OCI-M1 (cell line): ENCODE measurements at regions not wholly inside any gene's neighbourhood (a gene's known extent, or its start where the extent isn't known, plus 50 kb on each side); places are given as distances from the start of the nearest gene placed in this dataset.

Source experiments
- DNase-seq: peaks from one replicate; lab custom pipeline; 2025; lab: John Stamatoyannopoulos, UW

DNA sequence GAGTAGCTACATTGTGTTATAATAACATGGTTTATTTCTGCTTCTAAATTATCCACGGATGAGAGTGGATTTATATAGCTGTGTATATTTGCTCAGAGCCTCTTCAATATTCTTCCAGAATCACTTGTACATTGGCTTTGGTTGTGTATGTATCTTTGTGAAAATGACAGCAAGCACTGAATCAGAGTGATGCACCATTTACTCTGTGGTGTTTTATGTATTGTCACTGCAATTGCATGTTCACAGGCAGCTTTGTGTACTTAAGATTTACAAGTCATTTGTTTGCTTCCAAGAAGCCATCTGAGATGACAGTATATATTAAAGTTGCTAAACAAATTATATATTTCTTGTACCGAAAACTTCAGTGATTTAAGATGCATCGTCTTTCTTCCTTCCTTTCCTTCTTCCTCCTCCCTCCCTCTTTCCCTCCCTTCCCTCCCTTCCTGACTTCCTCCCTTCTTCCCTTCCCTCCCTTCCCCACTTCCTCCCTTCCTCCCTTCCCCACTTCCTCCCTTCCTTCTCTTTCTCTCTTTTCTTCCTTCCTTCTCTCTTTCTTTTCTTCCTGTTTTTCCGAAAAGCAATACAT, 362.3 kb upstream of the GOLIM4 start:
- DNase-seq, result no peak

- no peak for DNase-seq
Measured at GRCh38 chr3:168455814-168456213, 360.1 kb upstream of the GOLIM4 start.

- no peak for DNase-seq
Measured at GRCh38 chr3:168453623-168454022, 357.9 kb upstream of the GOLIM4 start.

- DNase-seq, result no peak
Measured at GRCh38 chr3:168443965-168444364, 348.2 kb upstream of the GOLIM4 start.

DNA sequence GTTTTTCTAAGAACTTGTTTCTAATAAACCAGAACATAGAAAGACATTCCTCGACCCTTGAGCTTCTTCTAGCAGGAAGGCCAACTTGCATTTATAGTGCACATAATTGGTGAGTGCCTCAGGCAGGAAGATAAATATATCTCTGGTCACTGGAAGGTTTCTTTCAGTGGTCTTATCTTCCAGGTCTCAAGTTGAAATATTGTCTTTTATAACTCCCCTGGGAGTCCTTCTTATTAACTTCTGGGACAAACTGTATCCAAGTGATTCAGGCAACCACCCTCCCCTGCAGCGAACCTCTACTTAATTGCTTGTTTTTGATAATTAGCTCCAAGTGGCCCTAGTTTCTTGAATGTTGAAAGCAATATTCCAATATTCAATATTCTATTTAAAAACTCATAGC, 346.8 kb upstream of the GOLIM4 start:
- DNase-seq, result no peak

GRCh38 chr3:168436245-168436724, 340.6 kb upstream of the GOLIM4 start:
- DNase-seq, result peak; percentile 14

- DNase-seq, result no peak
Measured at GRCh38 chr3:168431491-168431890, 335.8 kb upstream of the GOLIM4 start.

GRCh38 chr3:168427835-168428475, 332.2 kb upstream of the GOLIM4 start:
- peak; percentile 74 for DNase-seq

DNA sequence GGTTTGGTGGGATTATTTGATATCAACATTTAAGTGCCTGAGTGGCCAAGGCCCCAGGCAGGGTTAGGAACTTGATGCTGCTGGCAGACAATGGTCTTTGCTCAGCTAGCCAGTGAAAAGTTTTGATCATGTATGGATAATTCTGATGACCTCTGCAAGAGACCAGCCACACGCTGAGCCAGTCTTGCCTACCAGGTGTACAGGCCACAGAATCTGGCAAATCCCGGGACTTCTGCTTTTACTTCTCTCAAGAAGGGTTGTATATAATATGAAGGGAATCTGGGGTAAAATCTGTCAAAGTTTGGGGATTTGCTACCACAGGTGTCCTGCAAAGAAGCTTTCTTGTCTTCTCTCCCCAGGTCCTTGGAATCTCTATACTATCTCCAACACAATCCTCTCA, 331.4 kb upstream of the GOLIM4 start:
- DNase-seq, result no peak

- no peak for DNase-seq
Measured at GRCh38 chr3:168425936-168426595, 330.3 kb upstream of the GOLIM4 start.

DNA sequence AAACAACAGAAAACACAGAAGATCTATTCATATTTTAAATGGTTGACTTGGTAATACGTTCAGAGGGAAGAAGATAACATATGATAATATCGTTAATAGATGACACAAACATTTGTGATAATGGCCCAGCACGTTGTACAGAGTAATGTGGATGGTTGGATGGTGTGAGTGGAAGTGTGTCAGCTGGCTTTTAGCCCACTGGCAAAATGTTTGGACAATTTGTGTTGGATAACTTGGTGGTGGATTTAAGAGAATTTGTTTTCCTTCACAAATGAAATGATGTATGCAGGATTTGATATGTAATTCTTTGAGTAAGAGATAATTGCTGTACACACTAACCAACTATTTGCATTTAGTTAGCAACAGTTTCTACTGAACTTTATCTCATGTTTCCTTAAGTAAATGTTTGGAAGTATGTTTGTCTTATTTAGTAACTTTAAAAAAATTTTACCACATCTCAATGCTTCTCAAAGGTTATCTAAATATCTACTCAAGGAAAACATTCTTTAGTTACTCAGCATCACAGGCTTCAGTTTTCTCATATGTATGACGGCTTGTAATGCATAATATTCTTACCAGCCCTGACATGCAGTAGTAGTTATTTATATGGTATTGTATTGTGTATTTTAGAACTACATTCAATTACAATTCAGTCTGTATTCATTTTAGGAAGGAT, 328.5 kb upstream of the GOLIM4 start:
- no peak for DNase-seq

DNA sequence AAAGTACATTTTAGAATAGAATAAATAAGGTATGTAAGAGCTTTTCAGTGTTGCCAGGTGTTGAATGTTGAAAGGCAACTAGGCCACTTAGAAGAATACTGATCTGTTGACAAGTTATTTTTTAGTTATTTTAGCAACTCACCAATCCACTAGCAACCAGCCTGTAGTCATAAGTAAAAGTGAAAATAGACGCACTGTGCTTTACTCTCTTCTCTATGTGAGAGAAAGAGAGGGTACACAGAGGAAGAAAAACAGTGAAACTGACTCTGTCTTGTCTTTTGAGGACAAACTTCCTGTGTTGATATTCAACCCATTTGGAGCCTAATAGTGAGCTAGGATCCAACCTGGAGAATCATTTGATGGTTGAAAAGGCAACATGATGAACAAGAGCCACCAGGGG, 327.1 kb upstream of the GOLIM4 start:
- no peak for DNase-seq

- no peak for DNase-seq
Measured at GRCh38 chr3:168419091-168419490, 323.4 kb upstream of the GOLIM4 start.

- DNase-seq, result no peak
Measured at GRCh38 chr3:168417016-168417415, 321.3 kb upstream of the GOLIM4 start.

DNA sequence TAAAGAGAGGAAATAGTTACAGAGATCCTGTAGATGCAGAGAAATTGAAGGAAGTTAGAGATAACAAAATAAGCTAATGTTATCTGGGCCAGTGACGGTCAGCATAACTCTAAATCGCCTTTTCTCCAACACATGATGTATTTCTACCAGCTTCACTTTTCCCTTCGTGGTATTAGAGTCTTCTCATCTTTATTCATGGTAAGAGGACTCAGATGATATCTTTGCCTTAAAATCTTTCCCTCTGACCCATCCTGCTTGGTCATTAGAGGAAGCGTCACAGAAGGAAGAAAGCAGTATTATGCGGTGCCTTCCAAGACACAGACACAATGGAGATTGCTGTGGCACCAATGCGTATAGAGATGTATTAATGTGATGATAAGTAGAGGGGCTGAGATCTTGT, 320.7 kb upstream of the GOLIM4 start:
- no peak for DNase-seq

GRCh38 chr3:168414149-168414548, 318.4 kb upstream of the GOLIM4 start:
- DNase-seq, result no peak

DNA sequence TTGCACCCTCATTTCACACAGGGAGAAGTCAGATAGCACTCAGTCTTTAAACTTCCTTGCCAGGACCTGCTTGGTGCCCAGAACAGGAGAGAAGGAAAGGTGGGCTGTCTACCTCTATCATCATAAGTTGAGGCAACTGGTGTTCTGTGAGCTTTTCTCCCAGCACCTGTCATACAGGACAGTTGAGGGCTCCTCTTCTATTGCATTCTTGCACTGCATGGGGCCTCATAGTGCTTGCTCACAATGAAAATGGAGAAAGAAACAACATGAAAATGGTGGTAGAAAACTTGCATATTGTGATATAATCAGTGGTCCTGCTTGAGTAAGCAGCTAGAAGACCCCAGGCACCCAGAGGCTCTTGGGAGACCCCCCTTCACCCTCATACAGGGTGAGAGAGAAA, 311.7 kb upstream of the GOLIM4 start:
- DNase-seq, result no peak

- peak; percentile 41 for DNase-seq
Measured at GRCh38 chr3:168405288-168405687, 309.6 kb upstream of the GOLIM4 start.

DNA sequence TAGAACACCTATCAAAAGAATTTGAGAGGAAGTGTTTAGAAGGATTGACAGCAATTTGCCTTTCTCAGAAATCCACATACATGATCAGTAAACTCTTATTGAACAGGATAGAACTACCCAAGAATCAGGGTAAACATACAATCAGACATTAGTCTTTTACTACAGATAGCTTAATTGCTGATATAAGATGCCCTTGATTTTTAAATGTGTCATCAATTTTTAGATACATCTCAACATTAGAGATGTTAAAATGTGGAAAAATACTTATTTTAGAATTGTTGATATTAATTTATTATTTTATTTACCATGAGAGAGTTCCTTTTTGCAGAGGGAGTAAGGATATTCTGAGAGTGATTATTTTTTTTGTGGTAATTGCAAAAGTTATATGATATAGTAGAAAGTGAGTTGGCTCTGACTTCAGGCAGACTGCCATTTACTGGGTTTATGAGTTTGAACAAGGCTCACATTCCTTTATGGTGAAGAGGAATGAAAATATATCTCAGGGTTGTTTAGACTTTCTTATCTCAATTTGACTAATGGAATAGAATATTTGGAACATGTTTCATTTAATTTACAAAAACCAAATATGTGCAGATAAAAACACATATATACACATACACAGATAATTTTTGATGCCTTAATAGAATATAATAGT, 302.8 kb upstream of the GOLIM4 start:
- no peak for DNase-seq

DNA sequence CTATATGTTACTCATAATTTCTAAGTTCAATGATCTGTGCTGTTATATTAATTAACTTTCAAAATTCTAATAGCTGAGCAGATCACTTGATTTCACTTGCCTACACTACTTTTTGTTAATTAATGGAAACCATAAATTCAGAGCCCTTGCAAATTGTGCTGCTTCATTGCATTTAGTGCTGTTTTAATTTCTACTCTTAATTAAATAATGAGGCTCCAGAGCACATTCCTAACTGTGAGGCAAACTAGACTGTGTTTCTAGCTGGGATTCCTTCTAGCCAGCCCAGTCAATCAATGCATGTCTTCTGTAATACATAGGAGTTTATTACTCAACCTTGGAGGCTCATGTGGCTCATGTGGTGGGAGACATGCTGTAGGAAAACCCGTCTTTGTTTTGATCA, 301.1 kb upstream of the GOLIM4 start:
- DNase-seq, result no peak

DNA sequence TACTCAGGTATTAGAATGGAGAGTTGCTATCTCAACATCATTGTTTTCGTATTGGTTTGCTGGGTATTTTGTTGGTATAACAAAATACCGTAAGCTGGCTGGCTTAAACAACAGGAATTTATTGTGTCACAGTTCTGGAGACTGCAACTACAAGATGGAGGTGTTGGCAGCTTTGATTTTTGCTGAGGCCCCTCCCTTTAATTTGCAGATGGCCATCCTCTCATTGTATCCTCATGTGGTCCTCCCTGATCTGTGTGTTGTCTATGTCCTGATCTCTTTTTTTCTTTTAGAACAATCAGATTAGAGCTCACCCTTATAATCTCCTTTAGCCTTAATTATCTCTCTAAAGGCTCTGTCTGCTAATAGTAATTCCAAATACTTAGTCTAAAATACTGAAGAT, 299.8 kb upstream of the GOLIM4 start:
- no peak for DNase-seq

GRCh38 chr3:168394439-168394838, 298.7 kb upstream of the GOLIM4 start:
- DNase-seq, result no peak
